Parathyroid adenoma (tissue), 2 donors: ENCODE measurements at regions not wholly inside any gene's neighbourhood (a gene's known extent, or its start where the extent isn't known, plus 50 kb on each side); places are given as distances from the start of the nearest gene placed in this dataset.

Source experiments
- H2AFZ ChIP-seq: fragments of 300-600 bp; sonication (generic); one replicate; pipeline ENCODE4 v1.7.0; 2017; ENCODE audit warnings: antibody characterized with exemption, mild to moderate bottlenecking
- H3K27ac ChIP-seq: fragments of 300-600 bp; sonication (generic); one replicate; pipeline ENCODE4 v1.7.0; 2017
- H3K27me3 ChIP-seq: fragments of 300-600 bp; sonication (generic); one replicate; pipeline ENCODE4 v1.7.0; 2017; ENCODE audit warnings: low read length; ENCODE audit not compliant: control insufficient read depth, insufficient read depth
- H3K36me3 ChIP-seq: fragments of 300-600 bp; sonication (generic); one replicate; pipeline ENCODE4 v1.7.0; 2017; ENCODE audit warnings: low read length; ENCODE audit not compliant: control insufficient read depth, insufficient read depth
- H3K4me1 ChIP-seq: fragments of 300-600 bp; sonication (generic); one replicate; pipeline ENCODE4 v1.7.0; 2017; ENCODE audit warnings: control low read depth
- H3K4me2 ChIP-seq: fragments of 300-600 bp; sonication (generic); one replicate; pipeline ENCODE4 v1.7.0; 2017; ENCODE audit warnings: low read length
- H3K4me3 ChIP-seq: fragments of 300-600 bp; sonication (generic); one replicate; pipeline ENCODE4 v1.7.0; 2017; ENCODE audit warnings: low read depth, low read length
- H3K79me2 ChIP-seq: fragments of 300-600 bp; sonication (generic); one replicate; pipeline ENCODE4 v1.7.0; 2017; ENCODE audit warnings: control low read depth
- H3K9ac ChIP-seq: fragments of 300-600 bp; sonication (generic); one replicate; pipeline ENCODE4 v1.7.0; 2017; ENCODE audit warnings: mild to moderate bottlenecking
- H3K9me3 ChIP-seq: fragments of 300-600 bp; sonication (generic); one replicate; pipeline ENCODE4 v1.7.0; 2017; ENCODE audit warnings: low read length; ENCODE audit not compliant: control insufficient read depth
- CTCF ChIP-seq: fragments of 300-600 bp; sonication (generic); IDR thresholded peaks from one replicate; pipeline ENCODE4 v1.7.0; 2017; ENCODE audit warnings: antibody characterized with exemption, mild to moderate bottlenecking
- donor health status: primary hyperparathyroidism.

GRCh38 chr5:57911438-57911837 is 428.8 kb upstream of the ACTBL2 start:
- TF ChIP-seq CTCF, result no peak
- no peaks in the 10 kb centered on the region for H3K27me3 ChIP-seq
- no peak overlapping the region for H2AFZ ChIP-seq
- H3K9ac ChIP-seq, result no peak overlapping the region
- H3K4me2 ChIP-seq, result no peak overlapping the region
- H3K79me2 ChIP-seq, result no peaks in the 10 kb centered on the region
- no peak overlapping the region for H3K4me3 ChIP-seq
- H3K9me3 ChIP-seq, result no peaks in the 10 kb centered on the region
- H3K36me3 ChIP-seq, result no peaks in the 10 kb centered on the region
- no peak overlapping the region for H3K27ac ChIP-seq
- no peaks in the 10 kb centered on the region for H3K4me1 ChIP-seq

GRCh38 chr5:57906671-57907070 is 424.1 kb upstream of the ACTBL2 start:
- no peak overlapping the region for H3K4me2 ChIP-seq

GRCh38 chr5:57903458-57903857 is 420.8 kb upstream of the ACTBL2 start:
- Histone ChIP-seq H3K27me3 (no peaks in the 10 kb centered on the region), H2AFZ (no peak overlapping the region), H3K27ac (no peak overlapping the region), H3K4me2 (no peak overlapping the region), H3K36me3 (no peaks in the 10 kb centered on the region), H3K79me2 (no peaks in the 10 kb centered on the region), H3K9me3 (no peaks in the 10 kb centered on the region), H3K9ac (no peak overlapping the region), H3K4me1 (no peaks in the 10 kb centered on the region), H3K4me3 (no peak overlapping the region)
- no peak for TF ChIP-seq CTCF

More at GRCh38 chr5:57906671-57907070, 424.1 kb upstream of the ACTBL2 start:
- no peak overlapping the region for H3K4me3 ChIP-seq
- H2AFZ ChIP-seq, result no peak overlapping the region
- H3K9me3 ChIP-seq, result no peaks in the 10 kb centered on the region
- no peak overlapping the region for H3K9ac ChIP-seq
- no peaks in the 10 kb centered on the region for H3K36me3 ChIP-seq
- TF ChIP-seq CTCF, result no peak
- H3K27me3 ChIP-seq, result no peaks in the 10 kb centered on the region
- no peaks in the 10 kb centered on the region for H3K4me1 ChIP-seq
- no peaks in the 10 kb centered on the region for H3K79me2 ChIP-seq
- H3K27ac ChIP-seq, result no peak overlapping the region

GRCh38 chr5:57902095-57902494 is 419.5 kb upstream of the ACTBL2 start:
- Histone ChIP-seq H2AFZ (no peak overlapping the region), H3K9me3 (no peaks in the 10 kb centered on the region), H3K4me2 (no peak overlapping the region), H3K4me3 (no peak overlapping the region), H3K27ac (no peak overlapping the region), H3K27me3 (no peaks in the 10 kb centered on the region), H3K36me3 (no peaks in the 10 kb centered on the region), H3K4me1 (no peaks in the 10 kb centered on the region), H3K79me2 (no peaks in the 10 kb centered on the region), H3K9ac (no peak overlapping the region)
- TF ChIP-seq CTCF, result no peak

GRCh38 chr5:57900381-57900944 is 417.9 kb upstream of the ACTBL2 start:
- Histone ChIP-seq H3K9me3 (no peaks in the 10 kb centered on the region), H3K36me3 (no peaks in the 10 kb centered on the region), H3K79me2 (no peaks in the 10 kb centered on the region), H3K4me2 (no peak overlapping the region), H3K9ac (no peak overlapping the region), H3K4me1 (no peaks in the 10 kb centered on the region), H2AFZ (no peak overlapping the region), H3K27me3 (no peaks in the 10 kb centered on the region), H3K4me3 (no peak overlapping the region), H3K27ac (no peak overlapping the region)
- no peak for TF ChIP-seq CTCF
